Right ventricle myocardium inferior (tissue), 1 donor: ENCODE measurements at regions not wholly inside any gene's neighbourhood (a gene's known extent, or its start where the extent isn't known, plus 50 kb on each side); places are given as distances from the start of the nearest gene placed in this dataset.
"Not testable (repeated sequence)": the region's sequence is repeated elsewhere in the genome, so short reads cannot be mapped to it uniquely, and the experiment has no call there.

Source experiments
- ATAC-seq: fragments of 200-7000 bp; cut with Tn5 transposase; one replicate; pipeline ENCODE4 v1.9.1; 2020; ENCODE audit warnings: mild to moderate bottlenecking, moderate library complexity
- DNase-seq: peaks from one replicate; pipeline ENCODE4 v3.0.0; 2021; ENCODE audit errors: missing footprints
- intact Hi-C: fragments of 100-400 bp; cut with DNase I; formaldehyde crosslinking; loops from one replicate; pipeline ENCODE4 v1.11.0; 2022
- donor health status: DM: no; HTN: yes; CAD: no; lungs with severe emphysema.

DNA sequence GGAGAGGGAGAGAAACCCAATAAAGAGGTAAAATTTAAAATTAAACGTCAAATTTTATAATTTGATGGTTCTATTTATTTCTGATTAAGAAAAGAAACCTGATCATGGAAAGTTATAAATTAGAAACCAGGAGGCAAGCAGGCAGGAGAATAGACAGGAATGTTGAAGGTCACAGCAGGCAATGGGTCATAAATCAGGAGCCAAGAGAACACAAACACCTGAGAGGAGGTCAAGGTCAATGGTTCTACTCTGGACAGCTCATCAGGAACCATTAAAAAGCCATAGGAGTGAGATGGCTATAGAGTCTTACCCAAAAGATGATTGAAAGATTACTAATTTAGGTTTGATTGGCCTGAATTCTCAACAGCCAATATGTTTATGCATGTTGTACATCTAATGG, 126.9 kb upstream of the HCCS start:
- intact Hi-C loops, result no loop called here
- no peak for DNase-seq
- ATAC-seq, result no peak

DNA sequence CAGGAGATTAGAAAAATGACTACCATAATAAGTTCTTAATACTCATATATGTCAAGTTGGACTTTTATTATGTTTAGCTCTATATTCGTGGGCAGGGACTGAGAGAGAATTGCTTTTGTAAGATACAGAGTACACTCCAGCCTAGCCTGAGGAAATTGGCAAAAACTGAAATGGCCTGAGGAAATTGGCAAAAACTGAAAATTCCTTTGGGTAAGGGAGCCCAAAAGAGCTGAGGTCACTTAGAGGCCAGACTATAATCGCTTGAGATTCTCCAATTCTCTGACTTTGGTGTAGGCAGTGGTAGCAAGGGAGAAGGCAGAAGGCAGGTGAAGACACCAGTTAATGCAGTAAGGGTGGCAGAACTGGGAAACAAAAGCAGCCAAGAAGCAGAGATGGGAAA, 124.5 kb upstream of the HCCS start:
- no peak for DNase-seq
- ATAC-seq, result no peak
- intact Hi-C loops, result no loop called here

DNA sequence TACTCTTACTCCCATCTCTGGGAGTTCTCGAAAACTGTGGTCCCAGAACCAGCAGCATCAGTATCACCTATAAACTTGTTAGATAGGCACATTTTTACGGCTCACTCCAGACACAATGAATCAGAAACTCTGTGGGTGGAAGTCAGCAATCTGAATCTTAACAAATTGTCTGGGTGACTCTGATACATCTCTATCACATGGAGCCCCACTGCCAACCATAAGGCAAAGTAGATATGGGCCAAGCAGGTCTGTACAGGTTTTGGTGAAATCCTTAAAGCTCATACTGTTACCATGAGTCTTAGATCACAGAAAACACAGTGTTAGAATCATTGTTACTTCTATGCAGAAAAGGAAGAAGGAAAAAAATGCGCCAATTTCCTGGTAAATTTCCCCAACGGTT, 122.5 kb upstream of the HCCS start:
- DNase-seq (no peak), ATAC-seq (no peak)
- intact Hi-C loops, result no loop called here

DNA sequence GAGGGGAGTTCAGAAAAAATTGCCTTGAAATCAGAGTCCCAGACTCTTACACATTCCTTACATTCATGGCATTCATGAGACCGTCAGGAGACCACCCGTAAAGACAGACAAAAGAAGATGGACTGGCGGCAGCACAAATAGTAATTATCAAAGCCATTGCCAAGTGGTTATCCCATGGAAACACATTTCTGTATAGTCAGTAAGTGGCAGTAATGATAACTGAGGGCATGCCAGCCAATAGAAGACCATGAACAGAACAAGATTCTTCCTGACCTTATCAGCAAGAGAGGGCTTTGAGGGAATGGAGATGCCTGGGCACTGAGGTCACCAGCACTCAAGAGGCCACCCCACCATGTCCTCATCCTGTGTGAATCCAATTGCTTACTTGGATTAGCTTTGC, 121.7 kb upstream of the HCCS start:
- DNase-seq (no peak), ATAC-seq (no peak)
- intact Hi-C loops, result no loop called here

DNA sequence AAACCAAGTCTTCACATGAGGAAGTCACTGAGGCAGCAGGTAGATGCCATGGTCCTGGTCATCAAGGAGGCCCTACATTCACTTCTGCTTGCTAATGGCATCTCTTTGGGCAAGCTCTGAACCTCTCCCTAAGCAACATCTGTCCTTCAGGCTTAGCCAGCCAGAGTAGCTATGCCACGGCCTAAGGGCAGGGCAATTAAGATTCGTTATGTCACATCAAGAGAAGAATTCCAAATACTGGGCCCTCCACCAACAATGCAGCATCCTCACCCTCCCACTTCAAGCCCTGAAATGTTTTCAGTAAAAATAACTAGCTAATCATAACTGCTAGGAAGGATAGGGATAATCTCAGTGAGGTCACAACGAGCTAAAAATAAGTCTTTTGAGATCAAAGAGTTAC, 120.7 kb upstream of the HCCS start:
- no peak for ATAC-seq
- intact Hi-C loops, result no loop called here
- no peak for DNase-seq

DNA sequence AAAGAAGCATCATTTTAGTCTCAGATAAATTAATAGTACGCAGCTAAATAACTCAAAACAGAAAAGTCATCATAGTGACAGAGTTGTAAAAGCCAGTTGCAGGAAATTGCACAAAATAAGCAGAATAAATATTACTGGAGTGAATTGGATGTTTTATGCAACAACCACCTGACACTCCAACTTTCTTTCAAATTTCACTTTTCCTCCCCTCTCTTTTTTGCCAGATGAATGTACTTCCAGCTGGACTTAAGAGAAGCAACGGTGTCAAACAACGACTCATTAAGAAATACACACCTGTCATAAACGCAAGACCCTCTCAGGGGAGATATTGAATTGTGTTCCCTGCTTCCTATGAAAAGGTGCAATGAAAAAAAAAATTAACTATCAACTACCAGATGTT, 120.2 kb upstream of the HCCS start:
- intact Hi-C loops, result no loop called here
- ATAC-seq (no peak), DNase-seq (no peak)

DNA sequence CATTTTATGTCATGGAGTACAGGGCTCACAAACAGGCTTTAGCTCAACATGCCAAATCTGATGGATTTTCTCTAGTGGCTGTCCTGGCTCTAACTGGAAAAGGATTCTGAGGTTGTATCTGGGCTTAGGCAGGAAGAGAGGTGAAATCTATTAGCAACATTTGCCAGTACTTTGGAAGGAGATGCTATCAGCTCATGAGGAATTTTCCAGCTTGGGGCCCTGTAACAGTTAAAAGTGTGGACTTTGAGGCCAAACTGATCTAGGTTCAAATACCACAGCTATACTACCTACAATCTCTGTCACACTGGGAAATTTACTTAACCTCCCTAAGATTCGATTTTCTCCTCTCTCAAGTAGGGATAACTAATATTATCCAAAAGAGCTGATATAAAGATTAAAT, 119.0 kb upstream of the HCCS start:
- ATAC-seq, result no peak
- intact Hi-C loops, result no loop called here

DNA sequence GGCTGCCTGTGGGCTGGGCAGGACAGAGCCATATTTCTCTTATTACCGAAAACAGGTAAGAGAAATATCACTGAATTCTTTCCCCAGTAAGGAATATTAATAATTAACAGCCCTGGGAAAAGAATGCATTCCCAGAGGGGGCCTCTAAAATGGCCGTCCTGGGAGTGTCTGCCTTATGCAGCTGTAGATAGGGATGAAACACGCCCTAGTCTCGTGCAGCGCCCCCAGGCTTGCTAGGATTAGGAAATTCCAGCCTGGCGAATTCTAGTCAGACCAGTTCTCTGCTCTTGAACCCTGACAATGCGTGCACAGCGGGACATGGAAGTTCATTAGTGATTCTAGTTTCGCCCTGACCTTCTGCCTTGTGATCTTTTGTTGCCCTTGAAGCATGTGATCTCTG, 104.1 kb upstream of the HCCS start:
- intact Hi-C loops, ATAC-seq, DNase-seq: not testable (repeated sequence)

More for the DNA sequence above, 119.0 kb upstream of the HCCS start:
- no peak for DNase-seq

DNA sequence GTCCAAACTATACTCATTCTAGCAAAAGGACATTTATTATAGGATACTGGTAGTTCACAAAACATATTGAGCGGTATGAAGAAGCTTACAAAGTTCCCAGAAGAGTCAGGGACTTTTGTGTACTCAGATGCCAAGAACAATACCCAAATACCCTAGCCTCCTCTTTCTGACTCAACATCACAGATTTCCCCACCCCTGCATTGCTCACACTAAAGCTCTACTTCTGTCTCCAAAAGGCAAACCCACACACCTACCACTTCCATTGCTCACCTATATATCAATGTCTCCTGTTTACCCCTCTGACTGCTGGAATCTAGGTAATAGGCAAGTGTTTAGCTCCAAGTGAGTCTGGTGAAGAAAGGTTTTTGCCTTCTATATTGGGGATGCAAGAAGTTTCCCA, 100.7 kb upstream of the HCCS start:
- intact Hi-C loops, result no loop called here
- ATAC-seq (no peak), DNase-seq (no peak)

DNA sequence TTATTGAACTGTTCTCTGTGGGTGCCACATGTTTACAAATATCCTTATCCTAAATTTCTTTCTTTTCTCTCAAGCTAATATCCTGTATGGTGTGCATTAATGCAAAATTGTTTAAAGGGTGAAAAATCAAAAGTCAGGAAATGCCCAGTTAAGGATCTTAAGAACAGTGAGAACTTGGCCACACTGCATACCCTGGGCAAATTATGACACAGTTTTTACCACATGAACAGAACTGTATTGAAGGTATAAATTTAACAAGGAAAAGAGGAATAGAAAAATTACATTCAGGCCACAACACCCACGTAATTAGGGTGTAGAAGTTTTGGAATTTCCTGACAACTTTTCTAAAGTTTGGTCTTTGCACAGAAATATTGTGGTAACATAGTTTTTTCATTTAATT, 94.4 kb upstream of the HCCS start:
- intact Hi-C loops, result no loop called here
- ATAC-seq (no peak), DNase-seq (no peak)

DNA sequence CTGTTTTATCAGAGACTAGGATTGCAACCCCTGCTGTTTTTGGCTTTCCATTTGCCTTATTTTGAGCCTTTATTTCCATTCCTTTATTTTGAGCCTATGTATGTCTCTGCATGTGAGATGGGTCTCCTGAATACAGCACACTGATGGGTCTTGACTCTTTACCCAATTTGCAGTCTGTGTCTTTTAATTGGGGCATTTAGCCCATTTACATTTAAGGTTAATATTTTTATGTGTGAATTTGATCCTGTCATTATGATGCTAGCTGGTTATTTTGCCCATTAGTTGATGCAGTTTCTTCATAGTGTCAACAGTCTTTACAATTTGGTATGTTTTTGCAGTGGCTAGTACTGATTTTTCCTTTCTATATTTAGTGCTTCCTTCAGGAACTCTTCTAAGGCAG, 88.5 kb upstream of the HCCS start:
- intact Hi-C loops, ATAC-seq, DNase-seq: not testable (repeated sequence)

DNA sequence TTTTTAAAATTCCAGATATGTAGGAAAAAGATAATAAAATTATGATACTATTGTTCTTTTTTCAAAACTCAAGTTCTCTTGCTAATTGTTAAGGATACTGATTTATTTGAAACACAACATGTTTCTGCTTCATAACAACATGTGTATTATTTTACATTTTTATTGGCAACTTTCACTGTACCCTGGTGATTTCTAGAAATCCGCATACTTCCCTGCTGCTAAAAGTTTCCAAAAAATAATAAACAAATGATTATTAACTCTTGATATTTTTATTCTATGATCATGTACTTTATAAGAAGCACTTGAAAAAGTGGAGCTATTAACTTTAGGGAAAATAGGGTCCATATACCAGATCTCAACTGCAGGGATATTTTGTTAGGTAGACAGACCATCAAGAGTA, 71.2 kb upstream of the HCCS start:
- intact Hi-C loops, result no loop called here
- DNase-seq (no peak), ATAC-seq (no peak)

DNA sequence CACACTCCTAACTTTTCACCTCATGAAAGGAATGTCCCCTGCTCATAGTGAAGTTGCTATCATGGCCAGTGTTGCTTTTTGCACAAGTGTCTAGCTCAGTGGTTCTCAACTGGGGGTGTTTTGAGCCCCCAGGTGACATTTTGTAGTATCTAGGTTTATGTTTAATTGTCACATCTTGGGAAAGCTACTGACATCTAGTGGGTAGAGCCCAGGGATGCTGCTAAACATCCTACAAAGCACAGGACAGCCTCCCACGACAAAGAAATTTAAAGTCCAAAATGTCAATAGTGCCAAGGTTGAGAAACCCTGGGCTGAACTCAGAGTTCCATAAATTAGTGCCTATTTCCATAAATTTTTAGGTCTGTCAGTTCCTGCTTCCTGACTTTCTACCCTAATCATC, 70.7 kb upstream of the HCCS start:
- no peak for ATAC-seq
- intact Hi-C loops, result no loop called here
- DNase-seq, result no peak

DNA sequence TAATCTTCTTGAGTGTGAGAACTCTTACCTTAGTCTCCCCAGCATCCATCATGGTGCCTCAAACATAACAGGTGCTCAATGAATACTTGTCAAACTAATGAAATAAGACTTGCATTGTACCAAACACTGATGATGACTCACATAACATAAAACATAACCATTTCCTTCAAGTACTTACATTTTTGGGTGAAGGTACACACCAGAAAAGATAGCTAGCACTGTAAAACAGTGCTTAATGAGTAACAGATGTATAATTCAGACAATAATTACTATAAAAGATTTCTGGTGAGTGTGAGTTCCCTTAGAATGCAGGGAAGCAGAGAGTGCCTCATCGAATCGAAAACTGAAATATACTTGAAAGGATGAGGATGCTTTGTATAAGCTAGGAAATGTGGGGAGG, 70.1 kb upstream of the HCCS start:
- intact Hi-C loops, result no loop called here
- DNase-seq, result no peak
- no peak for ATAC-seq

DNA sequence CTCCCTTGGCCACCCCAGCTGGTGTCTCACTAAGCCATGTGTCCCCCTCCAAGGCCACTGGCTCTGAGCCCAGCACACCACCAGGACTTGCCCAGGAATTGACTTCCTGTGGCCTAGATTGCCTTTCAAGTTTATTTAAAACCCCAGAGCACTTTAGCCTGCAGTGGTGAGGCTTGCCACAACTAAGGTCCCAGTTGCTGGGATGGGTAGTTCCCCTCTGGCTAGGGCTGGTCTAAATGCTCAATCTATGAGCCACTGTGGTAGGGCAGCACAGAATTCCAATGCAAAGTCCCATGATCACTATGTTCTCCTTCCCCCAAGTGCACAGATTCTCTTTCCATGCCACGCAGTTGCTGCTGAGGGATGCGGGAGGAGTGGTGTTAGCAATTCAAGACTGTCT, 61.1 kb upstream of the HCCS start:
- DNase-seq (no peak), ATAC-seq (no peak)
- intact Hi-C loops, result no loop called here

DNA sequence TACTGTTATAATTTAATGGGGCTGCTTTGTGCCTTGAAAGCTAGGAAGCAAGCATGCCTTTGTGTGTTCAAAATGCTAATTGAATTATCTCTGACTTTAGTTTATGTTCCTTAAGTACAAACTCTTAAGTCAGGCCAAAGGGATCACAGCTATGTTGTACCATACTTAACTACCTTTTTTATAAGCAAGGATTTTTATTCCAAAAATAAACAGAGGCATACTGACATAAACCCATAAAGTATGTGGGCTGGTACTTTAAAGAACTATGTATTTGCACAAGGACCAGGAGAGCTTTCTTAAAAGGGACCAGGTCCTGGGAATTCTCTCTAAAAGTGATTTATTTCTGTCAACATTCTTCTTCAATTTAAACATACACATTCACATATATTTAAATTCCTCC, 57.8 kb upstream of the HCCS start:
- ATAC-seq (no peak), DNase-seq (no peak)
- intact Hi-C loops, result no loop called here

DNA sequence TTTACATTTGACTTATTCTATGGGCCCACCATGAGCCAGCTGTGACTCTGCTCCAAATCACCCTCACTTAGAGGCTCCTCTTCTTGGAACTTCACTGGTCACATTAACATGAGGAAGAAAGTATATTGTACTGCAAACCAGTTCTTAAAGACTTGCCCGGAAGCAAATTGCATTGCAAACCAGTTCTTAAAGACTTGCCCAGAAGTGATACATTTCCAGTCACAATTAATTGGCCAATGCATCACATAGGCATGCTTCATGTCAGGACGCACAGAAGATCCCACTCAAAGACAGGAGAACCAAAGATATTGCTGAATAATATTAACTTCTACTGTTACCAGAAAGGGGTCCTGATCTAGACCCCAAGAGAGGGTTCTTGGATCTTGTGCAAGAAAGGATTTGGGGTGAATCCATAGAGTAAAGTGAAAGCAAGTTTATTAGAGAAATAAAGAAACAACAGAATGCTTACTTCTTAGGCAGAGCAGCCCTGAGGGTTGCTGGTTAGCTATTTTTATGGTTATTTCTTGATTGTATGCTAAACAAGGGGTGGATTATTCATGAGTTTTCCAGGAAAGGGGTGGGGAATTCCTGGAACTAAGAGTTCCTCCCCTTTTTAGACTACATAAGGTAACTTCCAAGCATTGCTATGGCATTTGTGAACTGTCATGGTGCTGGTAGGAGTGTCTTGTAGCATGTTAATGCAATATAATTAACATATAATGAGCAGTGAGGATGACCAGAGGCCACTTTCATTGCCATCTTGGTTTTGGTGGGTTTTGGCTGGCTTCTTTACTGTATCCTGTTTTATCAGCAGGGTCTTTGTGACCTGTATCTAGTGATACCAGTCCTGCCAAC, 54.6 kb upstream of the HCCS start:
- intact Hi-C loops, result no loop called here
- no peak for DNase-seq
- ATAC-seq, result no peak

DNA sequence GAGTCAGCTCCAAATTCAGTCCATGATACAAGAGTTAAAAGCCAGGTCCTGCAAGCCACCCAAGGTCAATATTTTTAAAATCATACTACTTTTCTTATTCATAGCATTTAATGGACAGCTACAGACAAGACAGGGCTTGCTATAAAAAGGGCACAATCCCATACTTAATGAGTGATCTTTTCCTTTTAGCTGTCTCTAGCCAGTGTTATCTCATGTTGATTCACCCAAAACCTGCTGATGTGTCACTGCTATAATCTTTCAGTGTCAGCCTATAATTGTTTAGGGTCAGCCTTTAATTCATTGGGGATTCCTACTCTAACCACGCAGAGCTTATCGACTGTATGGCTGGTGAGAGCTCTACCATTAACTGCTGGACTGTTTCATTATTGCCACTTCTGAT, 51.2 kb upstream of the HCCS start:
- DNase-seq (no peak), ATAC-seq (no peak)
- intact Hi-C loops, result no loop called here
